ENCODE measurements at regions not wholly inside any gene's neighbourhood (a gene's known extent, or its start where the extent isn't known, plus 50 kb on each side); places are given as distances from the start of the nearest gene placed in this dataset.

- no peak overlapping the region for H3K9ac ChIP-seq (ENCODE audit: insufficient read depth, low read length, poor library complexity, severe bottlenecking)
- H3K4me2 ChIP-seq (replicated peaks; ENCODE audit: extremely low read depth, low read length, poor library complexity, severe bottlenecking) = no peak overlapping the region
- H3K9me3 Mint-ChIP-seq = peaks cover 11 to 23% (median 18%) of the 10 kb centered on the region in 7 donors
- H3K27me3 ChIP-seq (ENCODE audit: control insufficient read depth in 2 of 2, insufficient read depth in 2 of 2, low read length in 2 of 2) = peaks cover 0 to 11% of the 10 kb centered on the region in 2 donors
- H3K79me2 ChIP-seq (ENCODE audit: insufficient read depth, low read length) = no peaks in the 10 kb centered on the region
- no peaks in the 10 kb centered on the region for H4K20me1 ChIP-seq (ENCODE audit: insufficient read depth, low read length)
- H2AFZ ChIP-seq (ENCODE audit: insufficient read depth, low read depth, low read length, poor library complexity, severe bottlenecking) = no peak overlapping the region
- TF ChIP-seq CTCF (IDR thresholded peaks at IDR 0.05) = no peak
- H3K4me1 Mint-ChIP-seq = peaks cover 5% of the 10 kb centered on the region
- no peak overlapping the region for H3K27ac ChIP-seq (ENCODE audit: low read depth in 1 of 2, low read length in 2 of 2)
- H3K4me1 ChIP-seq (ENCODE audit: control insufficient read depth in 1 of 2, insufficient read depth in 2 of 2, low read length in 2 of 2) = peaks cover 4% of the 10 kb centered on the region in 2 donors
- peaks cover 6 to 18% of the 10 kb centered on the region in 2 donors for H3K9me3 ChIP-seq (replicated peaks in 1 of 2; ENCODE audit: control insufficient read depth in 1 of 2, insufficient read depth in 1 of 2, low read length in 2 of 2)
- no peak overlapping the region for H3K27ac Mint-ChIP-seq
- no peaks in the 10 kb centered on the region for H3K36me3 Mint-ChIP-seq
- no peak for DNase-seq
- no peak overlapping the region for H3K4me3 ChIP-seq (replicated peaks in 1 of 3; ENCODE audit: low read depth in 2 of 3, low read length in 3 of 3)
- no peak overlapping the region for H3K4me3 Mint-ChIP-seq
- no CpG with 5 or more reads among the region's 2 CpGs for WGBS (ENCODE audit: insufficient coverage)
- no peaks in the 10 kb centered on the region for H3K36me3 ChIP-seq (replicated peaks in 1 of 2; ENCODE audit: control insufficient read depth in 1 of 2, insufficient read depth in 2 of 2, low read length in 2 of 2)
- peaks cover 1 to 12% (median 6%) of the 10 kb centered on the region in 3 donors for H3K27me3 Mint-ChIP-seq (ENCODE audit: low read depth in 3 of 3)
- intact Hi-C loops (cut with micrococcal nuclease) = no loop called here
These were observed 315.6 kb upstream of the SPRY2 start for GRCh38 chr13:80656512-80656904.

- H2AFZ ChIP-seq (ENCODE audit: insufficient read depth, low read depth, low read length, poor library complexity, severe bottlenecking) = no peak overlapping the region
- no peak overlapping the region for H3K27ac ChIP-seq (ENCODE audit: low read depth in 1 of 2, low read length in 2 of 2)
- TF ChIP-seq CTCF (IDR thresholded peaks at IDR 0.05) = no peak
- Mint-ChIP-seq H3K27me3 (ENCODE audit: low read depth in 3 of 3) (peaks cover 1 to 12% (median 6%) of the 10 kb centered on the region in 3 donors), H3K9me3 (peaks cover 10 to 23% (median 18%) of the 10 kb centered on the region in 7 donors), H3K27ac (no peak overlapping the region), H3K4me1 (peaks cover 5% of the 10 kb centered on the region), H3K4me3 (no peak overlapping the region), H3K36me3 (no peaks in the 10 kb centered on the region)
- no peak overlapping the region for H3K9ac ChIP-seq (ENCODE audit: insufficient read depth, low read length, poor library complexity, severe bottlenecking)
- no peak overlapping the region for H3K4me2 ChIP-seq (replicated peaks; ENCODE audit: extremely low read depth, low read length, poor library complexity, severe bottlenecking)
- no peak overlapping the region for H3K4me3 ChIP-seq (replicated peaks in 1 of 3; ENCODE audit: low read depth in 2 of 3, low read length in 3 of 3)
- peaks cover 4% of the 10 kb centered on the region in 2 donors for H3K4me1 ChIP-seq (ENCODE audit: control insufficient read depth in 1 of 2, insufficient read depth in 2 of 2, low read length in 2 of 2)
- H3K27me3 ChIP-seq (ENCODE audit: control insufficient read depth in 2 of 2, insufficient read depth in 2 of 2, low read length in 2 of 2) = peaks cover 0 to 11% of the 10 kb centered on the region in 2 donors
- no peaks in the 10 kb centered on the region for H4K20me1 ChIP-seq (ENCODE audit: insufficient read depth, low read length)
- DNase-seq = no peak
- peaks cover 6 to 18% of the 10 kb centered on the region in 2 donors for H3K9me3 ChIP-seq (replicated peaks in 1 of 2; ENCODE audit: control insufficient read depth in 1 of 2, insufficient read depth in 1 of 2, low read length in 2 of 2)
- no peaks in the 10 kb centered on the region for H3K36me3 ChIP-seq (replicated peaks in 1 of 2; ENCODE audit: control insufficient read depth in 1 of 2, insufficient read depth in 2 of 2, low read length in 2 of 2)
- intact Hi-C loops (cut with micrococcal nuclease) = no loop called here
- 100% methylated on average over 2 of the region's 5 CpGs for WGBS (ENCODE audit: insufficient coverage)
- H3K79me2 ChIP-seq (ENCODE audit: insufficient read depth, low read length) = no peaks in the 10 kb centered on the region
These were observed 315.0 kb upstream of the SPRY2 start for GRCh38 chr13:80655778-80656511.

Measured in CD14-positive monocyte (primary cell).